NCI-H510A (cell line): ENCODE measurements at regions not wholly inside any gene's neighbourhood (a gene's known extent, or its start where the extent isn't known, plus 50 kb on each side); places are given as distances from the start of the nearest gene placed in this dataset.

Source experiments
- DNase-seq: peaks from one replicate; lab custom pipeline; 2025; lab: John Stamatoyannopoulos, UW

GRCh38 chr11:112859787-112860186 is 101.4 kb upstream of the NCAM1 start:
- DNase-seq: no peak

GRCh38 chr11:112861356-112861755 is 99.9 kb upstream of the NCAM1 start:
- DNase-seq: no peak

GRCh38 chr11:112863305-112863704 is 97.9 kb upstream of the NCAM1 start:
- no peak for DNase-seq

GRCh38 chr11:112864672-112865071 is 96.5 kb upstream of the NCAM1 start:
- DNase-seq: no peak

- DNase-seq: no peak
These were observed 89.2 kb upstream of the NCAM1 start for GRCh38 chr11:112871909-112872500.

GRCh38 chr11:112874980-112875379 is 86.2 kb upstream of the NCAM1 start:
- no peak for DNase-seq

GRCh38 chr11:112877581-112877980 is 83.6 kb upstream of the NCAM1 start:
- DNase-seq: no peak

- DNase-seq: no peak
These were observed 83.1 kb upstream of the NCAM1 start for GRCh38 chr11:112878033-112878601.

GRCh38 chr11:112880495-112880894 is 80.7 kb upstream of the NCAM1 start:
- no peak for DNase-seq

- peak; percentile 64 for DNase-seq
These were observed 79.8 kb upstream of the NCAM1 start for GRCh38 chr11:112881461-112881860.

- no peak for DNase-seq
These were observed 78.5 kb upstream of the NCAM1 start for GRCh38 chr11:112882494-112883381.

GRCh38 chr11:112884012-112884767 is 77.0 kb upstream of the NCAM1 start:
- no peak for DNase-seq

- no peak for DNase-seq
These were observed 75.3 kb upstream of the NCAM1 start for GRCh38 chr11:112885744-112886433.

- no peak for DNase-seq
These were observed 74.5 kb upstream of the NCAM1 start for GRCh38 chr11:112886434-112887370.

- DNase-seq: no peak
These were observed 71.8 kb upstream of the NCAM1 start for GRCh38 chr11:112889446-112889845.

GRCh38 chr11:112899235-112900006 is 61.8 kb upstream of the NCAM1 start:
- no peak for DNase-seq

- no peak for DNase-seq
These were observed 59.3 kb upstream of the NCAM1 start for GRCh38 chr11:112901924-112902323.

GRCh38 chr11:112902361-112903011 is 58.7 kb upstream of the NCAM1 start:
- no peak for DNase-seq

GRCh38 chr11:112903340-112903739 is 57.9 kb upstream of the NCAM1 start:
- DNase-seq: no peak
